ENCODE measurements at regions not wholly inside any gene's neighbourhood (a gene's known extent, or its start where the extent isn't known, plus 50 kb on each side); places are given as distances from the start of the nearest gene placed in this dataset.

- Histone ChIP-seq H3K27me3 (ENCODE audit: control insufficient read depth, insufficient read depth, low read length) (no peaks in the 10 kb centered on the region), H3K36me3 (ENCODE audit: control insufficient read depth, insufficient read depth, low read length) (no peaks in the 10 kb centered on the region), H3K4me3 (ENCODE audit: low read depth in 2 of 2, low read length in 2 of 2) (no peak overlapping the region), H3K4me1 (ENCODE audit: control insufficient read depth, insufficient read depth, low read length) (no peaks in the 10 kb centered on the region), H3K27ac (ENCODE audit: low read length) (no peak overlapping the region), H3K9me3 (ENCODE audit: control insufficient read depth, insufficient read depth, low read depth, low read length) (no peaks in the 10 kb centered on the region)
- DNase-seq (ENCODE audit: low read depth, low spot score) (no peak), ATAC-seq (no peak)
- ChIA-PET POLR2A (interaction anchor here (0.6 kb wide), 1 partner anchor 42 kb away, joined by 3 read pairs; no protein-coding TSS in a partner anchor), CTCF (no interaction called here)
- intact Hi-C loops (cut with micrococcal nuclease; ENCODE audit: unreplicated experiment) (no loop called here), in situ Hi-C loops (cut with HindIII; ENCODE audit: low pct_unique_long_range_greater_than_20kb, low sequenced_read_pairs) (no loop called here)
- TF ChIP-seq REST (IDR thresholded peaks at IDR 0.05; ENCODE audit: insufficient read depth in 1 of 2, low read depth in 2 of 2, low read length in 1 of 2): no peak
- TF ChIP-seq SIN3A (IDR thresholded peaks at IDR 0.05; ENCODE audit: borderline replicate concordance, insufficient read depth, low read depth, low read length): no peak
- no peak for TF ChIP-seq TCF7L2 (IDR thresholded peaks at IDR 0.05; ENCODE audit: low read depth, low read length)
- no peak for TF ChIP-seq CTCF (IDR thresholded peaks at IDR 0.05)
- no peak for TF ChIP-seq POLR2AphosphoS5 (IDR thresholded peaks at IDR 0.05; ENCODE audit: low read depth, low read length)
- BruUV-seq (replicated peaks): no TSS peak
These were observed 72.8 kb upstream of the HNRNPU start for GRCh38 chr1:244937099-244937498.

- Histone ChIP-seq H3K27me3 (ENCODE audit: control insufficient read depth, insufficient read depth, low read length) (peaks cover 2% of the 10 kb centered on the region; the same call in 1 of the 2 replicates), H3K36me3 (ENCODE audit: control insufficient read depth, insufficient read depth, low read length) (no peaks in the 10 kb centered on the region), H3K4me1 (ENCODE audit: control insufficient read depth, insufficient read depth, low read length) (0 out of 2 replicates have a peak, but pooled peaks cover 3% of the 10 kb centered on the region), H3K9me3 (ENCODE audit: control insufficient read depth, insufficient read depth, low read depth, low read length) (no peaks in the 10 kb centered on the region), H3K4me3 (ENCODE audit: low read depth in 2 of 2, low read length in 2 of 2) (no peak overlapping the region), H3K27ac (ENCODE audit: low read length) (no peak overlapping the region)
- ChIA-PET POLR2A (no interaction called here), CTCF (no interaction called here)
- in situ Hi-C loops (cut with HindIII; ENCODE audit: low pct_unique_long_range_greater_than_20kb, low sequenced_read_pairs) (no loop called here), intact Hi-C loops (cut with micrococcal nuclease; ENCODE audit: unreplicated experiment) (no loop called here)
- no peak for ATAC-seq
- BruUV-seq (replicated peaks): no TSS peak
- TF ChIP-seq CTCF (IDR thresholded peaks at IDR 0.05) (no peak), TCF7L2 (IDR thresholded peaks at IDR 0.05; ENCODE audit: low read depth, low read length) (no peak), POLR2AphosphoS5 (IDR thresholded peaks at IDR 0.05; ENCODE audit: low read depth, low read length) (no peak), SIN3A (IDR thresholded peaks at IDR 0.05; ENCODE audit: borderline replicate concordance, insufficient read depth, low read depth, low read length) (no peak), REST (IDR thresholded peaks at IDR 0.05; ENCODE audit: insufficient read depth in 1 of 2, low read depth in 2 of 2, low read length in 1 of 2) (no peak)
- no peak for DNase-seq (ENCODE audit: low read depth, low spot score)
These were observed 56.8 kb upstream of the HNRNPU start for GRCh38 chr1:244920911-244921761.
